ENCODE measurements at regions not wholly inside any gene's neighbourhood (a gene's known extent, or its start where the extent isn't known, plus 50 kb on each side); places are given as distances from the start of the nearest gene placed in this dataset.

DNA sequence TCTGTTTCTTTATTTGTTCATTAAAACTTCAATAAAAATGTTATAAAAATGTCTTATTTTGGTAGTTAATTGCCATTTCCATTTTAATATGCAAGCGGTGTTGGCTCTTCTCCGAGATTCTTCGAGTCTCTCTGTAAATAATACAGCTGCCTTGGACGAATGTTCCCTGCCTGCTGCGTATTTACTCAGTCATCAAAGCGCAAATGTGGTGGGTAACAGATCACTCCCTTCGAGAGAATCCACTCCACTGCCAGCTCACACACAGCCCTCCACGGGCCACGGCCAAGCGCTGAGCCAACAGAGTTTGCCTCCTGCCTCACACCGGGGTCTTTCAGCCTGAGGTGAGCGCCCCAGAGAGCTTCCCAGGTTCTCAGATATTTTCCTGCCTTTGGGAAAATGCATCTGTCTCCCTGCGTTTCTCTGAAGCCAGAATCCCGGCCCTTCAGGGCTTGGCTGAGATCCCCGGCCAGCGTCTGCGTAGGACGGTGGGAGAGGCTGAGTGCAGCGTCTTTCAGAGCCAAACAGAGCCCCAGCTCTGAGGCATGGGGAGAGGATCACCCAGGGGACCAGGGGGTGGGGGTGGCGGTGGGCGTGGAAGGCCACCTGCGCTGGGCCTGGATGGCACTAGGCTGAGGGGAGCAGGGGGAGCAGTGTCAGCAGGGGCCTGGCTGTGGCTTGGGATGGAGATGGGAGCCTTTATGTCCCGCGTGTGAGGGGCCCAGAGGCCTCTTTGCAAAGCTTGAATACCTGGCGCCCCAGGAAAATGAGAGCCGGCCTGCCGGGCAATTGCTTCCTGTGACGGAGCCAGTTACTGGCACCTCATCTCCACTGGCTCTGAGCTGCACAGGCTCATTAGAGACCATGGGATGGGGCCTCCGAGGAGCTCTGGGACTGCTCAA lies 248.7 kb downstream of the RBFOX3 start:
- TF ChIP-seq, protein P1, sequence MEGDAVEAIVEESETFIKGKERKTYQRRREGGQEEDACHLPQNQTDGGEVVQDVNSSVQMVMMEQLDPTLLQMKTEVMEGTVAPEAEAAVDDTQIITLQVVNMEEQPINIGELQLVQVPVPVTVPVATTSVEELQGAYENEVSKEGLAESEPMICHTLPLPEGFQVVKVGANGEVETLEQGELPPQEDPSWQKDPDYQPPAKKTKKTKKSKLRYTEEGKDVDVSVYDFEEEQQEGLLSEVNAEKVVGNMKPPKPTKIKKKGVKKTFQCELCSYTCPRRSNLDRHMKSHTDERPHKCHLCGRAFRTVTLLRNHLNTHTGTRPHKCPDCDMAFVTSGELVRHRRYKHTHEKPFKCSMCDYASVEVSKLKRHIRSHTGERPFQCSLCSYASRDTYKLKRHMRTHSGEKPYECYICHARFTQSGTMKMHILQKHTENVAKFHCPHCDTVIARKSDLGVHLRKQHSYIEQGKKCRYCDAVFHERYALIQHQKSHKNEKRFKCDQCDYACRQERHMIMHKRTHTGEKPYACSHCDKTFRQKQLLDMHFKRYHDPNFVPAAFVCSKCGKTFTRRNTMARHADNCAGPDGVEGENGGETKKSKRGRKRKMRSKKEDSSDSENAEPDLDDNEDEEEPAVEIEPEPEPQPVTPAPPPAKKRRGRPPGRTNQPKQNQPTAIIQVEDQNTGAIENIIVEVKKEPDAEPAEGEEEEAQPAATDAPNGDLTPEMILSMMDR (IDR thresholded peaks at IDR 0.05; ENCODE audit: low read depth, low read length): no peak
- TF ChIP-seq POLR2A (IDR thresholded peaks at IDR 0.05; ENCODE audit: extremely low read depth, insufficient read length) (no peak), MYC (IDR thresholded peaks at IDR 0.05; ENCODE audit: low read depth, low read length) (no peak)
- TF ChIP-seq, protein P2, sequence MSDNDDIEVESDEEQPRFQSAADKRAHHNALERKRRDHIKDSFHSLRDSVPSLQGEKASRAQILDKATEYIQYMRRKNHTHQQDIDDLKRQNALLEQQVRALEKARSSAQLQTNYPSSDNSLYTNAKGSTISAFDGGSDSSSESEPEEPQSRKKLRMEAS (IDR thresholded peaks at IDR 0.05; ENCODE audit: low read depth, low read length): no peak
